Left ventricle myocardium inferior (tissue), 1 donor: ENCODE measurements at regions not wholly inside any gene's neighbourhood (a gene's known extent, or its start where the extent isn't known, plus 50 kb on each side); places are given as distances from the start of the nearest gene placed in this dataset.

Source experiments
- DNase-seq: peaks from one replicate; pipeline ENCODE4 v3.0.0-alpha.2; 2020
- H3K27ac ChIP-seq: fragments of 200-600 bp; replicated peaks from 2 replicates; pipeline ENCODE4 v1.8.0; 2021
- H3K27me3 ChIP-seq: fragments of 200-600 bp; 2 replicates; pipeline ENCODE4 v1.8.0; 2021; ENCODE audit warnings: low read depth
- H3K36me3 ChIP-seq: fragments of 200-600 bp; 2 replicates; pipeline ENCODE4 v1.8.0; 2021
- H3K4me1 ChIP-seq: fragments of 200-600 bp; 2 replicates; pipeline ENCODE4 v1.8.0; 2021
- H3K4me3 ChIP-seq: fragments of 200-600 bp; 2 replicates; pipeline ENCODE4 v1.8.0; 2021; ENCODE audit warnings: mild to moderate bottlenecking, moderate library complexity
- H3K9me3 ChIP-seq: fragments of 200-600 bp; replicated peaks from 2 replicates; pipeline ENCODE4 v1.8.0; 2021
- intact Hi-C: fragments of 100-400 bp; cut with micrococcal nuclease; formaldehyde crosslinking; loops from one replicate; pipeline ENCODE4 v1.11.0; 2022
- TF ChIP-seq, protein P1 (sequence below): fragments of 200-600 bp; IDR thresholded peaks from 2 replicates; pipeline ENCODE4 v1.8.0; 2021; ENCODE audit warnings: antibody characterized with exemption, mild to moderate bottlenecking, borderline replicate concordance
- donor health status: DM: no; HTN: yes; CAD: no; lungs with severe emphysema.

DNA sequence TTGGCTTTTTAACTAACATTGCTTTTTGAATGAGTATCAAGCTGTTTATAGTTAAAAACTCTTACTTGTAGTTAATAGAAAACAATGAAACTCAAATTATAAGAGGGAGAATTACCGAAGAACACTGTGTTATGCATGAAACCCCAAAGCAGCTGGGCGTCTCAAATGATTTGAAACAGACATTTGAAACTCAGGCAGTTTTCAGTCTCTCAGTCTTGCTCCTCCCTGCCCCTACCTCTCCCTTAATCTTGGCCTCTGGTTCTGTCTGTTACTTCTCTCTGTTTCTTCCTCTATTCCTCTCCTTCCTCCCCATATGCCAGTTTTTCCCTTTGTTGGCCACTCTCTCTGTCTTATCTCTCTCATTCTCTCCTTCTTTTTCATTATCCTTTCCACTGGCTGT is 118.3 kb upstream of the SYNPR start:
- H3K36me3 ChIP-seq: no peaks in the 10 kb centered on the region
- TF ChIP-seq, protein P1, sequence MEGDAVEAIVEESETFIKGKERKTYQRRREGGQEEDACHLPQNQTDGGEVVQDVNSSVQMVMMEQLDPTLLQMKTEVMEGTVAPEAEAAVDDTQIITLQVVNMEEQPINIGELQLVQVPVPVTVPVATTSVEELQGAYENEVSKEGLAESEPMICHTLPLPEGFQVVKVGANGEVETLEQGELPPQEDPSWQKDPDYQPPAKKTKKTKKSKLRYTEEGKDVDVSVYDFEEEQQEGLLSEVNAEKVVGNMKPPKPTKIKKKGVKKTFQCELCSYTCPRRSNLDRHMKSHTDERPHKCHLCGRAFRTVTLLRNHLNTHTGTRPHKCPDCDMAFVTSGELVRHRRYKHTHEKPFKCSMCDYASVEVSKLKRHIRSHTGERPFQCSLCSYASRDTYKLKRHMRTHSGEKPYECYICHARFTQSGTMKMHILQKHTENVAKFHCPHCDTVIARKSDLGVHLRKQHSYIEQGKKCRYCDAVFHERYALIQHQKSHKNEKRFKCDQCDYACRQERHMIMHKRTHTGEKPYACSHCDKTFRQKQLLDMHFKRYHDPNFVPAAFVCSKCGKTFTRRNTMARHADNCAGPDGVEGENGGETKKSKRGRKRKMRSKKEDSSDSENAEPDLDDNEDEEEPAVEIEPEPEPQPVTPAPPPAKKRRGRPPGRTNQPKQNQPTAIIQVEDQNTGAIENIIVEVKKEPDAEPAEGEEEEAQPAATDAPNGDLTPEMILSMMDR: no peak
- no peaks in the 10 kb centered on the region for H3K27me3 ChIP-seq
- H3K4me3 ChIP-seq: no peak overlapping the region
- peaks cover 5% of the 10 kb centered on the region for H3K9me3 ChIP-seq
- H3K27ac ChIP-seq: no peak overlapping the region
- intact Hi-C loops: no loop called here
- H3K4me1 ChIP-seq: no peaks in the 10 kb centered on the region
- DNase-seq: no peak

DNA sequence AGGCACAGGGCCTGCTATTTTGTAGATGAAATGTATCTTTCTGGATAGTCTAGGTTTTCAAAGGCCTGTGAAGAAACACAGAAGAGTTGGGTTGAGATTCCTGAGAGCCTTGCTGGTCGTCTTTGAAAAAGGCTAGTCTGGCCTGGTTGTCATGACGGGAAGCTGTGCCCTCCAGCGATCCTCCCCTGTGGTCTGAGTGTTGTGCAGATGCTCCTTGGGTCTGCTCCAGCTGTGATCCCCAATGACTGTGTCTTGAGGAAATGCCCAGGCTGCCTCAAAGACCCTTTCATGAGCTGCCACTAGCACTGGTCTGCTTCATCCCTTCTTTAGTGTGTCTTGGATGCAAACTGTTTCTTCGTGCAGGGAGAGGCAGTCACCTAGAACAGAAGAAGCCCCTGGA is 111.0 kb upstream of the SYNPR start:
- no peaks in the 10 kb centered on the region for H3K4me1 ChIP-seq
- no peaks in the 10 kb centered on the region for H3K27me3 ChIP-seq
- no peak overlapping the region for H3K4me3 ChIP-seq
- TF ChIP-seq, protein P1: no peak
- H3K36me3 ChIP-seq: no peaks in the 10 kb centered on the region
- intact Hi-C loops: no loop called here
- peaks cover 4% of the 10 kb centered on the region for H3K9me3 ChIP-seq
- no peak for DNase-seq
- no peak overlapping the region for H3K27ac ChIP-seq

DNA sequence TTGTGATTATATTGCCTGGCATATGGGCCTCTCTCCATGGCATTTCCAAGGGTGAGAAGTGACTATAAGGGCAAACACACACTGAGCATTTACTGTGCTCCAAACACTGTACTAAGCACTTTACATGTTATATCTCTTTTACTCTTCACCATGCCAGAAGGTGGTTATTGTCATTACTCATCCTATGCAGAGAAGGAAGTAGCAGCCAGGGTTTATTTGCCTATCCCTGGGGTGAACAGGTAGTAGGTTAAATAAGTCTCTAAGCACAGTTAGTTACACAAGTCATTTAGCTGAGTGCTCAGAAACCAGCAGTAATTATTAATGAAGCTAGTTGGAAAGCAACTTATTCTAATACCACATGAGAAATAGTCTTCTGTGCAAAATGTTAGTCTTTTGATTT is 109.9 kb upstream of the SYNPR start:
- no peak for DNase-seq
- Histone ChIP-seq H3K27me3 (no peaks in the 10 kb centered on the region), H3K9me3 (peaks cover 9% of the 10 kb centered on the region), H3K36me3 (no peaks in the 10 kb centered on the region), H3K27ac (no peak overlapping the region), H3K4me3 (no peak overlapping the region), H3K4me1 (no peaks in the 10 kb centered on the region)
- intact Hi-C loops: no loop called here
- TF ChIP-seq, protein P1: no peak

DNA sequence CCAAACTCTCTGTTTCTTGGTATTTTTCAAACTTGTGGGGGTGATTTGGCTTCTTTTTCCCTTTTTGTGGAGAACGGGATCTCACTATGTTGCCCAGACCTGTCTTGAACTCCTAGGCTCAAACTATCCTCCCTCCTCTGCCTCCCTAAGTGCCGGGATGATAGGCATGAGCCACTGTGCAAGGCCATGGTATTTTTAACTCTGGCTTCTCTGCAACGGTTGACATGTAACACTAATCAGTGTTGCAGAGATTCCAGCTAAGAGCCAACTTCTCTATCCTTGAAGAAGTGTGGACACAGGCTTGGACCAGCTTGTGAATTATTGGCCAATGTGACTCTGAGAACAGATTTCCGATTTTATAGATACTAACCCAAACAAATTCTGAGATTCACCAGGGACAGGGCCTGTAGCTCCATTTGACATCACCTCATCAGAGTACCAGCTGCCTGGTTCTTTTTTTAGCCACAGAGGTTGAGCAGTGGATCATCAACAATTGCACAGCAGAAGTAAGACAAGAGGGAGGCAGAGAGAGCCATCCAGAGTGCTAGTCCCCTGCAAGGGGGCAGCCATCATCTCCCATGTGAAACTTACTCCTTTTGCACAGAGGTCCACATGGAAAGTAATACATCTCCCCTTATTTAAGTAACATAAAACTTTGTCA is 98.1 kb upstream of the SYNPR start:
- no peak overlapping the region for H3K27ac ChIP-seq
- intact Hi-C loops: no loop called here

DNA sequence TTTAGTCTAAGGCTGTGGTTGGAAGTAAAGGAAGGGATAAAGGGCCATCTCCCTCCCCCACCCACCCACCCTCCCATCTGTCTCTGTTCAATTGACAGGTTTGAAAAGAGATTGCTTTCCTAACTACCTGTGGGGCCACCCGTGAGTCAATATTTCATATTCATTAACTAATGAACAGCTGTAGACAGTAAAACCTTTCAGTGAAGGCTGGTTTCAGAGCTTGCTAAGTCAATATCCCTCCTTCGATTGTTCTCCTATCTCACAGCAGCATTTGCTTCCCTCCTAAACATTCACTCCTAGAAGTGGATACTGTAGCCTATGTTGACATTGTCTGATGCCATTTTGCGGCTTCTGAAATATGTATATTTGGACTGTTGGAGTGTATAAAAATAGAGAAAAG is 85.9 kb upstream of the SYNPR start:
- TF ChIP-seq, protein P1: no peak
- DNase-seq: no peak
- H3K36me3 ChIP-seq: no peaks in the 10 kb centered on the region
- H3K4me1 ChIP-seq: no peaks in the 10 kb centered on the region
- intact Hi-C loops: loop anchor here (5.0 to 10.0 kb wide), 2 partner anchors 525 to 567 kb away; no protein-coding TSS in a partner anchor
- H3K4me3 ChIP-seq: no peak overlapping the region
- H3K27me3 ChIP-seq: no peaks in the 10 kb centered on the region
- no peaks in the 10 kb centered on the region for H3K9me3 ChIP-seq
- H3K27ac ChIP-seq: no peak overlapping the region

More for the DNA sequence above, 98.1 kb upstream of the SYNPR start:
- Histone ChIP-seq H3K9me3 (peaks cover 7% of the 10 kb centered on the region), H3K4me3 (no peak overlapping the region), H3K36me3 (no peaks in the 10 kb centered on the region), H3K27me3 (no peaks in the 10 kb centered on the region), H3K4me1 (peaks cover 5% of the 10 kb centered on the region)
- TF ChIP-seq, protein P1: no peak
- DNase-seq: no peak
